Left lobe of liver (tissue), 2 donors: ENCODE measurements at regions not wholly inside any gene's neighbourhood (a gene's known extent, or its start where the extent isn't known, plus 50 kb on each side); places are given as distances from the start of the nearest gene placed in this dataset.

Experiments
- ATAC-seq: fragments of 200-7000 bp; cut with Tn5 transposase; one replicate; pipeline ENCODE4 v1.9.1; 2020; ENCODE audit warnings: mild to moderate bottlenecking, moderate library complexity
- DNase-seq: peaks from one replicate; pipeline ENCODE4 v3.0.0-alpha.2; 2020; ENCODE audit warnings: low spot score
- donor health status: DM: no; HTN: no; CAD: no; lungs with moderate emphysema.
- donor health status: DM: no; HTN: yes; CAD: no.

DNA sequence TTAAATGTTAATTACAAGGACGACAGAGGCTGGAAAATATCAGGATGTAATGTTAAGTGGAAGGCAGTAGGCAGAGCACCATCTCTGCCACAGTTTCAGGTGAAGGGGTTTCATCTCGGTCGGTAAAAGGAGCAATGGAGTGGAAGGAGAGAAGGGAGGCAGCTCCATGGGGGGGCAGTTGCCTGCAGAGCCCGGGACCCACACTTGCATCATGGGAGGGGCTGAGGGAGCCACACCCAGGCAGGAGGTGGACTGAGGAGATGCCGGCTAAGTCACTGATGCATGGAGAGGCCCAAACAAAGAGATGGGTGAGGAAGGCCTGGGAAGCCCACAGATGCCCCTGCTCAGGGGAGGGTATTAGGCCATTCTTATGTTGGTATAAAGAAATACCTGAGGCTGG lies 1470.9 kb downstream of the BRD1 start:
- ATAC-seq: no peak
- no peak for DNase-seq

DNA sequence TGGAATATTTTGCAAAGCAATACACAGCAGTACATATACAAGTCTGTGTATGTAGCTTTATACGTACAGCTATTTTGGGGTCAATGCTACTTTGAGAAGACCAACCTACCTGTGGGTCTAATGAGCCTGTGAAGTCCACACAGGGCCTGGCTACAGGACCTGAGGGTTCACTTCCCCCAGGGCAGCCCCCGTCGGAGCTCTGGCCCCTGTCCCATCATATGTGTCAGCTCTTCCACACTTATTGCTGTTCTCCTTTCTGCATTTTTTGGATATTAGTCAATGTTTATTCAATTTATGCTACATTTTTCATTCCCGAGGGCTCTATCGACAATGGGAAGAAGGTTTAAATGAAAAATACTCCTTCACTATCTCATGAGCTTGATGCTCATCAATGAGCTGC lies 1473.6 kb downstream of the BRD1 start:
- no peak for DNase-seq
- ATAC-seq: no peak

DNA sequence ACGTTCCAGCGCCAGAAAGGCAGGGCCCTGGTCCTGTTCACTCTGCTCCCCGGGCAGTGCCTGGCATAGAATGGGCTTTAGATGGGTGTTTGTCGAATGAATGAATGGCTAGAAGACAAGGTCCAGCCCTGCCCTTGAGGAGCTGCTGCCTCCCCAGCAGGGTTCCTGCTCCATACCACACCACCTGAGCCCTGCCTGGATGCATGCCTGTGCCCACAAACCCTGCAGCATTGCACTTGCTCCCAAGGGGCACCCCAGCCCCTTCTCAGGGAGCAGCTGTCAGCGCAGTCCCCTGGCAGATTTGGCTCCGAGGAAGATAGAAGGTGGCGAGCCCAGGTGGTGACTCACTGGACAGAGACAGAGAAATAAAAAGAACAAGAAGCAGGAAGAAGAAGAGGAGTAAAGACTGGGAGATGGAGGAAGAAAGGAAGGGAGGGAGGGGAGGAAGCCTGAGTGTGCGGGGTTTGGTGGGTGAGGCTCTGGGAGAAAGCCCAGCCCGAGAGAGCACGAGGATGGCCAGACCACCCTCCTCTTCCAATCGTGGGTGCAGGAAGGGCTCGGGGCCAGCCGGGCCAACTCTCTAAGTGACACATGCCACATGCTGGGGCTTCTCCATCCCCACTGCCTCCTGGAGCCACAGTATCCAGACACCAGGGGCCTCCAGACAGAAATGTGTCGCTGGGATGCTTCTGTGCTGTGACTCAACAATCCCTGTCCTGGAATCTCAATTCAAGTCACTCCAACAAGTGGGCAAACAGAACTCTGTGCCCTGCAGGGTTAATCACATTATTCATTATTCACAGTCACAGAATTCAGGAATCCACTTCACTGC lies 1474.3 kb downstream of the BRD1 start:
- DNase-seq (no peak), ATAC-seq (no peak)

DNA sequence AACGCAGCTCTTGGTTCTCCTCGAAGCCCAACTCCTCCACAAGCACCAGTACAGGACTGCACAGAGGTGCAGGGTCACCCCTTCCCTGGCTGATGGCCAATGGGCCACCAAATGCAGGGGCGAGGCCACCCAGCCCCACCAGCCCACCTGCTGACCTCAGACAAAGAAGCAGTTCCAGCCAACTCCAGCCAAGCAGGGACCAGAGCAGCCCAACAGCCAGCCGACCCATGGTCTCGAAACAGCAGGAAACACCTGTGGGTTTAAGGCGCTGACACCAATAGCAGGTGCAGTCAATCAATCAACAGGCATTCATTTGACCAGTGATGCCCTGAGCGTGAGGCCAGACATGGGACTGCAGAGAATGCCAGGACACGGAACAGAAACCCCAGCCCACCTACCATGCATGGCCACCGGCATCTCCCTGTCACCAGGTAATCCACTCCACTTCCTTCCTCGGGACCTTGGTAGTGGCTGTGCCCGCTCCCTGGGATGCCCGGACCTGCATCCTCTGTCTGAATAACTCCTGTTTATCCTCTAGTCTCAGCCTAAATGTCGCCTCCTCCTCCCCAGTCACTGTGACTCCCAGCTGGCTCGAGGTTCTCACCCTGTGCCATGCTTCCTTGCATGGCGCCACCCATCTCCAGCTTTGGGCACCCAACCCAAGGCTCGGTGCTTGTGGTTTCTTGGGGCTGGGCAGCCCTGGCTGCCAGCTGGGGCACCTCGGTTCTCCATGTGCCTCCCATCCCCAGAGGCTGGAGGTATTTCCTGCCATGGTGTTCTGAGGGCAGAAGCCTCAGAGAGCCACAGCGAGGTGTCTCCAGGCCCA lies 1475.4 kb downstream of the BRD1 start:
- DNase-seq (no peak), ATAC-seq (no peak)

DNA sequence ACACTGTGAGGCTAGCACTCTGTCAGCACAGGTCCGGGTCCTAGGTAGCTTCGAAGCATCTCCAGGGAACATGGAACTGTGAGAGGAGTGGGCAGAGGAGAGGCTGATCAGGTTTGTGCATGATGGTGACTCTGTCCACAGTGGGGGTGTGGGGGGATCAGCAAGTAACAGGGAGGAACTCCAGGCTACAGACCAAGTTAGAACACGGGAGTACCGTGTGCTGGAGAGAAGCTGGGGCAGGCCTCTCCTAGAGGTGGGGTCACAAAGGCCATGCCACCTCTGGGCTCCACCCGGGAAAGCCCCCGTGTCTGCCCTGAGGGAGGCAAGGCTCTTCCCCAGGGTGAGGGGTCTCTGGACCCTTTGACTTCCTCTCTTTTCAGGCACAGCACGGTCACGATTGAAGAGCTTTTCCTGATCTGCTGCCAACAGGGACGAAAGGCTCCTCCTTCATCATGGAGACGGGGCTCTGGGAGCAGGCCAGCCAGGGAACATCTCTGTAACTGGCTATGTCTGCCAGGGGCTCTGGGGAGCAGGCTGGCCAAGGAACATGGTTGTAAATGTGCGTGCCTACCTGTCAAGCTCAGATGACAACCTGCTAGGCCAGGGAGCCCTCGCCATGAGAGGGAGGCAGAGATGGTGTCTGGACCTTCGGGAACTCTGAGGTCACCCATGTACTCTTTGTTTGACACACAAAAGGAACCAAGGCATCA lies 1476.1 kb downstream of the BRD1 start:
- ATAC-seq (no peak), DNase-seq (no peak)

DNA sequence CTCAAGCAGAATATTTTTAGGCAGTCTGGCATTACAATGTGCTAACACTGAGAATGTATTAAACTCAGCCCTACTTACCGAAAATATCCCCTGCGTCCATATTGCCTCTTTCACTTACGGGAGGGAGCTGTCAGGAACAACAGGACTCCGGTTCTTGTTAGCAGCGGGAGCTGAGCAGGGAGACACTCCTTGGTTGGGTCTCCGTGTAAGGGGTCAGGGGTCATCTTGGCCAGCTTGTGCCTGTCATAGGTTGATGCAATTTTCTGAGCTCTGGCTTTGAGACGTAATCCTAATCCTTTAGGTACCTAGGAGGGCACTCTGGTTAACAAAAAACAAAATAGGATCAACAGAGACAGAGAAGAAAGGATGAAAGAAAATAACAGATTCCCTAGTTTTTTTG lies 1477.2 kb downstream of the BRD1 start:
- ATAC-seq: no peak
- no peak for DNase-seq

DNA sequence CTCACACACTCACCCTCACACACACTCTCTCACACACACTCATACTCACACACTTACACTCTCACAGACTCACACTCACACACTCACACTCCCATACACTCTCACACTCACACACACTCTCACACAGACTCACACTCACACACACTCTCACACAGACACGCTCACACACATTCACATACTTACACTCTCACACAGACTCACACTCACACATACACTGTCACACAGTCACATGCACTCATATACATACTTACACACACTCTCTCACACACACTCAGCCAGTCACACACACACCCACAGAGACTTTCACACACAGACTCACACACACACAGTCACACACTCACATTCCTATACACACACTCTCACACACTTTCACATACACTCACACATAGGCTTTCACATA lies 1478.8 kb downstream of the BRD1 start:
- DNase-seq (no peak), ATAC-seq (no peak)

DNA sequence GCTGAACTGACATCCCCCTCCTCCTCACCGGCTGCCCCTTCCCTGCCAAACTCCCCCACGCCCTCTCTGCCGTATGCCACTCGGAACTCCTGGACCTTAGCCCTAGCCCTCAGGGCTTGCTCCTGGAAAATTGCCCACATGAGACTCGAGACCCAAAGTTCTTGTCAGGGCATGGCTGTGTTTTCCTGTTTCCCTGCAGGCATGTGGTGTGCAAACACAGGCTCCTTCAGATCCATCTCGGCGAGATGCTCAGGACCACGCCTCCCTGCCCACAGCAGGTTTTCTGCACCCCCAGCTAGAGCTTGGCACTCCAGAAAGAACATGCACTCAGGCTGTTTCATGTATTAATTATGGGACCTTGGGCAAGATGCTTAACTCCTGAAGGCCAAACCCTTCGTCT lies 1480.4 kb downstream of the BRD1 start:
- no peak for ATAC-seq
- no peak for DNase-seq

DNA sequence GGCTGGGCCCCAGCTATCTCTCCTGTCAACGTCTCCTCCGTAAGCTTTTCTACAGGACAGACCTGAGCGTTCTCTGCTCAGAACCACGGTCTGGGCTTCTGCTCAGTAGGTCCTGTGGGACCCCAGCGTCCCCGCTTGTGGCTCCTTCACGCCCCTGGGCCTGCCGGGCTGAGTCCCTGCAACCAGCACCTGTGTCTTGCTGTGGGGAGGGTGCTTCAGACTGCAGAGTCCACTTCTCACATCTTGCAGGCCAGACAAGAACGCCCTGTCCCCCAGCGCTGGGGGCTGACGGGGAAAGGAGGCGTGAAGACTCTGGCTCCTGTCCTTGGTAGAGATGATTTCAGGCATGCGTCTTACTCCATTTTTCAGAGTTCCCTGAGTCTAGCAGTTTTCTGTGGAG lies 1480.8 kb downstream of the BRD1 start:
- ATAC-seq (no peak), DNase-seq (no peak)

DNA sequence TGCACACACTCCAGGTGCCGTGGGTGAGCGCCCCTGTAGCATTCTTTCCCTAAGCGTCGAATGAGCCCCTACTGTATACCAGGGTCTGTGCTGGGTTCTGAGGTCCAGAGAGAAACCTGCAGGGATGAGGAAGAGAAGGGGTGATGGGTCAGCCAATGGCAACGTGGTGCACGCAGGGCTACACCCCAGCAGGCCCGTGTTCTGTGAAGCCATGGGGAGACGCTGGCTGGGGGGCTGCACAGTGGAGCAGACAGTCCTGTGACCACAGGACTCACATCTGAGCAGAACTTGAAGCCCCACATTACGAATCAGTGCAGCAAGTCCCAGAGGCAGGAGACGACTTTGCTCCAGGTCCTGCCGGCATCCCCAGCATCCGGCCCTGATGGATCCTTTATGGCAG lies 1481.4 kb downstream of the BRD1 start:
- DNase-seq (no peak), ATAC-seq (no peak)

DNA sequence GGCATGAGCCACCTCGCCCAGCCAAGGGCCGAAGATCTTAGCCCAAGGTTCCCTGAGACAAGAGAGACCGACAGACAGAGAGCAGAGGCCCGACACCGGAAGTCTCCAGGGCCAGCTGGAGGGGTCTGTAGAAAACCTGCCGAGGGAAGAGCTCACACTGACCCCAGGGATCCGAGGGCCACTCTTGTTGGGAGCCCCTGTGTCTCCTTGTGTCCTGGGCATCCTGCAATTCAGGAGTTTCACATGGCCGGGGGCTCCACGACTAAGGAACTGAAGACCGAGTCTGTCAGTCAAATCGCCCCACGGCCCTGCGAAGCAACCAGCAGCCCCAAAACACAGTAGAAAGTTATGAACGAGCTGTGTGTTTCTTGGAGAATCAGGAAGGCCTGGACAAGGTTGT lies 1482.0 kb downstream of the BRD1 start:
- DNase-seq (no peak), ATAC-seq (no peak)

DNA sequence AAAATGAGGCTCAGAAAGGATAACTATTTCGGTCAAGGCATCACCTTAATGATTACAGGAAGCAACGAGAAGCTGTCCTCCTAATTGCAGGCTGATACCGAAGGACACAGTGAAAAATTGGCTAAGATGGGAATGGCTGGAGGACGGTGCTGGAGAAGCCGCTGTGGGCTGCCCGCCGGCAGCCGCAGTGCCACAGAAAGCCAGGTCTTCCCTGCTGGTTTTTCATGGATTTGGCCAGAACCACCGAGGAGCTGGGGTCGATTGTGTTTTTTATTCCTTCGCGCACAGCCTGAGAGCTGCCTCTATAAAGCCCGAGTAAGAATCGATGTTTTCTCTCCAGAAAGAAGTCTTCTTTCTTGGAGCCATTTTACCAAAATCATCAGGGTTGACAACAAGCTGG lies 1484.2 kb downstream of the BRD1 start:
- DNase-seq: no peak
- no peak for ATAC-seq

DNA sequence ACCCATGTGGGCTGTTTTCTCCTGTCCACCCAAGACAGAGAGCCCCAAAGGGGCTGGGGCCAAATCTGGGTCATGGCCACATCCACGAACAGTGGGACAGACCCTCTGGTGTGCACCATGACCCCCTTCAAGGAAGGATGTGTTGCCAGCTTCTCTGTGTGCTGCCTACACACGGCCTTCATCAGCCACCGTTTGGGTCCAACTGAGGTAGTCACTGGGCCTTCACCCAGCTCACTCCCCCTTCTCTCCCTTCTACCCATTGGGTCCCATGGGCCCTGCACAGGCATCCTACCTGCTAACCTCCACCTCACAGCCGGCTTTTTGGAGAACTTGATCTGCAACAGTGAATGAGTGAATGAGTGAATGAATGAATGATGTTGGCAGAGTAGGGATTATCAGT lies 1484.9 kb downstream of the BRD1 start:
- DNase-seq (no peak), ATAC-seq (no peak)

DNA sequence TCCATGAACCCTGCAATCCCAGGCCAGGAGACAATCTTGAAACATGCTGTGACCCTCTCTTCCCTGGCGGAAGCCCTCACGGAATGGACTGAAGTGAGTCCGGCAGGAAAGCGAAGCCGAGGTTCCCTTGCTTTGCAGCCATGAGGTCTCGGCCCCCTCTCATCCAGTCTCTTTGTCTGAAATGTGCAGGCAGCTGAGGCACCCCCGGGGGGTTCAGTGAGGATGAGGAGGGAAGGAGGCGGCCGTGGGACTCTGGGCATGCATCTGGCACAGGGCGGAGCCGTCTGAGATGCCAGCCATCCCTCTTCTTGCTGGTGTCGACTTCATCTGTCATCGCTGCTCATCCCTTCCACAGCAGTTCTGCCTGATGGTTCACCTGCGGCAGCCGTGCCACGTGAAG lies 1485.7 kb downstream of the BRD1 start:
- ATAC-seq: no peak
- no peak for DNase-seq

DNA sequence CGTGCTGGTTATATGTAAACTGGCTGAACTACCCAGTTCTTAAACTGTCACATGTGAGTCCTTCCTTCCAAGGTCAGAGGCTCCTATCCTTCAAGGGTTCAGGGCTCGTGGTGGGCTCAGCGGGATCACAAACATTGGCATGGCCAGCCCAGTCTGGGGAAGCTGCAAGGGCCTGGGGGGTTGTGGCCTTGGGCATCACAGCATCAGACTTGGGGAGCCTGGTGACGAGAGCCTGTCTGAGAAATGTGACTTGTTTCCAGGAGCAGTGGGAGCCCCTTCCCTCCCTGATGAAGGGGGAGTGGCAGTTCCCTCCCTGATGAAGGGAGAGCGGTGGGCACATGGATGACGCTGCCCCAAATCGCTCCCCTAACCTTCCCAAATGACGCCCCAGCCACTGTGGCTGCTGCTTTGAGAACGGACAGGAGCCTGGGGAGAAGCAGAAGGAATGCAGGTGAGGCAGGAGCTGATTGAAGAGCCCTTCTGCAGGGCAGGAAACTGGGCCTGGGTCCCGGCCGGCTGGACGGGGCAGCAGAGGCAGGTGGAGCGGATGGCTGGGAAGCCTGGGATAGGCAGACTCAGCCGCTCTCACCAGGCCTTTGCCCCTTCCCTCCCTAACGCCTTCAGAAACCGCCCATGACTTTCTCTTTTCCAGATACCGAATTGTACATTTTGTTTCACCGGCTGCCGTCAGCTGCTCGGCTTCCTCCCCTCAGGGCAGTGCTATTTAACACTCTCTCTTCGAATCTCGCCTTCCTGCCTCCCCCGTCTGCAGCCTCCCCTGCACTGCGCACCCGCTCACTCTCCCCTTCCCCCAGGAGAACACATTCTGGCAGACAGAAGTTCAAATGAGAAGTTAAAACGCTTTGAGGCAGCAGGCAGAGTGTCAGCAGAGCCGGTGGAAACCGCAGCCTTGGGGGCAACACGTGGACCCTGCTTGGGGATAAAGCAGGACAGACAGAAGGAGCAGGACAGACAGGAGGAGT lies 1486.7 kb downstream of the BRD1 start:
- DNase-seq (no peak), ATAC-seq (no peak)

DNA sequence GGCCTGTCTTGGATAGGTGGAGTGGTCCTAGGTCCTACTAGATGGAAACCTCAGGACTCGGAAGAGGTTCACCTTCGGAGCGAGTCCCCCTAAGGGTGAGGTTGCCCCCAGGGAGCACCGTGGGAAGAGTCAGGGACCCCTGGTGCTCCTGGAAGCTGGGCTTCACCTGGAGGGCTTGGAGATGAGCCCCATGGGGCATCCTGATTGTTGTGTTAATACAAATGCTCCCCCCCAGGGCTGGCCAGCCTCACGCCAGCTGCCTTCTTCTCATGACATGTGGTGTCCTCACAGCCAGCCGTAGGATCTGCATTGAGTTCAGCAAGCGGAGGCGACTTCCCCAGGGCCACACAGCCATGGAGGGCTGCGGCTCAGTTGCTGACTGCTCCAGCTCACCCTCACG lies 1487.5 kb downstream of the BRD1 start:
- no peak for DNase-seq
- ATAC-seq: no peak

DNA sequence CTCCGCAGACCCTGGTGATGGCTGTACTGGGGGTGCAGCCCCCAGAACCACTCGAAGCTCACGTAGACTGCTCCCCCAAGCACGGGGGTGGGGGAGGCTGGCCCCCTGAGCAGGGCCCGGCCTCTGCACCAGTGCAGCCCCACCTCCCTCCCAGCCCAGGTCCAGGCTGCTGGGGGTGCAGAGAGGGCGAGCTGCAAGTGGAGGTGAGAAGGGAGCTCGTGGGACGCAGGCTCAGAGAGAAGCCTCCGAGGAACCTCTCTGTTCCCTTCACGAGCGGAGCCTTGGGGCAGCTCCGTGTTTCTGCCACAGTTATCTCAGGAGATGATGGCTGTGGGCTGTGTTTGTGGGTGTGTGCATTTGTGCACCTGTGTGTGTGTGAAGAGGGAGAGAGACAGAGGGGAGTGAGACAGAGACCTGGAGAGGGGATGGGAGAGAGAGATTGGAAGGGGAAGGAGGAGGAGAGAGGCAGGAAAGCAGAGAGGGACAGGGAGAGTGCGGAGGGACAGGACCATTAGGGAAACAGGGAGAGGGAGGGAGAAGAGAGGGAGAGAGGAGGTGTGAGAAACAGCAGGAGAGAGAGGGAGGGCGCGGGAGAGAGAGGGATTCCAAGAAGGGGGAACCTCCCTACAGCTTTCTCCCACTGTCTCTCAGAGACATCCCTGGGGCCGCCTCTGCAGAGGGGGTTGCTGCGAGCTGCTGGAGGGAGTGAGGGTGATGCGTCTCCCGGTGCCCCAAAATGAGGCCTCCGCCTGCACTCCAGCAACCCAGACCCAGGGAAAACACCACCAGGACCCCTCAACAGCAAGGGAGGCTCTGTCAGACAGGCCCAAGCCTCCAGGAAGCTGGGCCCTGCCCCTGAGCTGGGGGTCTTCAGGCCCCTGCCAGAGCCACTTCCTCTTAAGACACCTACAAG lies 1488.6 kb downstream of the BRD1 start:
- ATAC-seq (no peak), DNase-seq (no peak)

DNA sequence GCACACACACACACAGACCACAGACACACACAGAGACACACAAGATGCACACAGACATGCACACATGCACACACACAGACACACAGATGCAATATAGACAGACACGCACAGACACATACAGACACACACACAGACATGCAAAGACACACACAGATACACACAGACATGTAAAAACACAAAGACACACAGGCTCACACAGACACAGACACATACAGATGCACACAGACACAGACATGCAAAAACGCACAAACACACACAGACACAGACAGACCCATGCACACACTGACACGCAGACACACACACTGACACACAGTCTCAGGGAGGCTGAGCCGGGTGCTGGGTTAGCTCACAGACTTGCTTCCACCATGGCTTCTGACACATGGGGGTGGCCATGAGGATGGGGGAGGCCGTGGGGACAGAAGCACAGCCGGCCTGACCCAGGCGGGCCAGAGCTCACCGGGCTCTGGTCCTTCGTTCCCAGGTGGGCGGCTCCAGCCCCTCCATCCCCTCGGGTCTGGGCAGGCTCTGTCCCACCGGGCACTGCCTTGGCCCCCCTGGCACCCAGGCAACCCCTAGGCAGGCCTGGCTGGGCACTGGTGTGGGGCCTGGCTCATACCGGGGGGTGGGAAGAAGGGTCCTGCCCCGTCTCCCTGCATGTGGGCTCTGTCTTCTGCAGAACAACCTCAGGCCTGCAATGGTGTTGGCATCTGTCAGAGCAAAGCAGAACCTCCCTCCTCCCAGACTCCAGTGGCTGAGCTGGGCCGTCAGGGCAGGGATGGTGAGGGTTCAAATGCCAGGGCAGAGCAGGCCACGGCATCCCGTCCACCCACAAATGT lies 1489.5 kb downstream of the BRD1 start:
- ATAC-seq (no peak), DNase-seq (no peak)
